Cardiac muscle cell (in vitro differentiated cells and primary cell): ENCODE measurements at regions not wholly inside any gene's neighbourhood (a gene's known extent, or its start where the extent isn't known, plus 50 kb on each side); places are given as distances from the start of the nearest gene placed in this dataset.

Source experiments
- DNase-seq, 2 donors: peaks; one replicate each; pipeline versions ENCODE4 v3.0.0 to v3.0.0-alpha.2; 2010 to 2017; ENCODE audit warnings: low read depth in 1 of 2, low spot score in 1 of 2
- H3K27ac ChIP-seq: fragments of 200-600 bp; sonication (generic); 2 replicates; pipeline ENCODE4 v1.5.1; 2016
- H3K27me3 ChIP-seq: fragments of 200-600 bp; sonication (generic); 2 replicates; pipeline ENCODE4 v1.6.0; 2016; ENCODE audit warnings: control low read depth
- H3K36me3 ChIP-seq: fragments of 200-600 bp; sonication (generic); 2 replicates; pipeline ENCODE4 v1.5.1; 2016; ENCODE audit warnings: control low read depth
- H3K4me1 ChIP-seq: fragments of 200-600 bp; sonication (generic); 2 replicates; pipeline ENCODE4 v1.8.1; 2017; ENCODE audit warnings: low read depth, mild to moderate bottlenecking, mixed run types
- H3K4me3 ChIP-seq: fragments of 200-600 bp; sonication (generic); 2 replicates; pipeline ENCODE4 v1.5.1; 2016; ENCODE audit warnings: mild to moderate bottlenecking
- H3K9me3 ChIP-seq: fragments of 200-600 bp; sonication (generic); 2 replicates; pipeline ENCODE4 v1.5.1; 2017; ENCODE audit warnings: low read depth, mild to moderate bottlenecking, control low read depth
- CTCF ChIP-seq: IDR thresholded peaks from 2 replicates; pipeline ENCODE4 v1.5.1; 2012; ENCODE audit warnings: low read depth, mild to moderate bottlenecking, low read length

GRCh38 chr7:42858570-42858969, 53.3 kb downstream of the C7orf25 start:
- no peaks in the 10 kb centered on the region for H3K27me3 ChIP-seq
- no peak for TF ChIP-seq CTCF
- no peaks in the 10 kb centered on the region for H3K4me1 ChIP-seq
- no peaks in the 10 kb centered on the region for H3K9me3 ChIP-seq
- H3K4me3 ChIP-seq = no peak overlapping the region
- DNase-seq = no peak
- no peaks in the 10 kb centered on the region for H3K36me3 ChIP-seq
- H3K27ac ChIP-seq = no peak overlapping the region

- H3K27me3 ChIP-seq = no peaks in the 10 kb centered on the region
- no peak overlapping the region for H3K27ac ChIP-seq
- no peak for DNase-seq
- no peak overlapping the region for H3K4me3 ChIP-seq
- no peaks in the 10 kb centered on the region for H3K4me1 ChIP-seq
- no peaks in the 10 kb centered on the region for H3K9me3 ChIP-seq
- no peak for TF ChIP-seq CTCF
- no peaks in the 10 kb centered on the region for H3K36me3 ChIP-seq
These were observed 55.3 kb downstream of the C7orf25 start for GRCh38 chr7:42856605-42856987.

GRCh38 chr7:42854571-42855118, 57.2 kb downstream of the C7orf25 start:
- Histone ChIP-seq H3K27ac (no peak overlapping the region), H3K36me3 (no peaks in the 10 kb centered on the region)
- no peak for TF ChIP-seq CTCF

GRCh38 chr7:42852531-42852930, 59.3 kb downstream of the C7orf25 start:
- H3K36me3 ChIP-seq = no peaks in the 10 kb centered on the region
- no peak for TF ChIP-seq CTCF
- no peaks in the 10 kb centered on the region for H3K9me3 ChIP-seq
- DNase-seq = no peak
- no peaks in the 10 kb centered on the region for H3K27me3 ChIP-seq
- H3K27ac ChIP-seq = no peak overlapping the region
- no peak overlapping the region for H3K4me3 ChIP-seq
- no peaks in the 10 kb centered on the region for H3K4me1 ChIP-seq

More at GRCh38 chr7:42854571-42855118, 57.2 kb downstream of the C7orf25 start:
- H3K4me3 ChIP-seq = no peak overlapping the region
- H3K4me1 ChIP-seq = no peaks in the 10 kb centered on the region
- no peaks in the 10 kb centered on the region for H3K9me3 ChIP-seq
- no peak for DNase-seq
- H3K27me3 ChIP-seq = no peaks in the 10 kb centered on the region

- no peaks in the 10 kb centered on the region for H3K9me3 ChIP-seq
- no peaks in the 10 kb centered on the region for H3K36me3 ChIP-seq
- no peaks in the 10 kb centered on the region for H3K4me1 ChIP-seq
- peak; percentile 71 for TF ChIP-seq CTCF
- H3K4me3 ChIP-seq = no peak overlapping the region
- DNase-seq = peak; percentile 65 to 74
- H3K27me3 ChIP-seq = peaks cover 4% of the 10 kb centered on the region
- H3K27ac ChIP-seq = no peak overlapping the region
These were observed 68.6 kb downstream of the C7orf25 start for GRCh38 chr7:42843205-42843800.
